ENCODE measurements at regions not wholly inside any gene's neighbourhood (a gene's known extent, or its start where the extent isn't known, plus 50 kb on each side); places are given as distances from the start of the nearest gene placed in this dataset.

GRCh38 chr10:125281091-125281490, 120.7 kb upstream of the CTBP2 start:
- no peak overlapping the region for H2AFZ ChIP-seq (ENCODE audit: insufficient read depth, low read depth, low read length, poor library complexity, severe bottlenecking)
- H3K27me3 ChIP-seq (replicated peaks in 1 of 4; ENCODE audit: control extremely low read depth in 1 of 4, control insufficient read depth in 3 of 4, insufficient read depth in 4 of 4, low read length in 3 of 4): peaks cover 0 to 3% (median 0%) of the 10 kb centered on the region in 4 experiments
- H3K9ac ChIP-seq (ENCODE audit: low read length): no peak overlapping the region
- H3K4me2 ChIP-seq (replicated peaks; ENCODE audit: low read depth, low read length, poor library complexity, severe bottlenecking): no peak overlapping the region
- no peaks in the 10 kb centered on the region for H3K4me1 ChIP-seq (ENCODE audit: control insufficient read depth in 2 of 2, insufficient read depth in 2 of 2, low read length in 2 of 2)
- TF ChIP-seq EZH2 (IDR thresholded peaks at IDR 0.05; ENCODE audit: borderline replicate concordance, insufficient read depth, low read depth, low read length, poor library complexity, severe bottlenecking) (no peak), CTCF (IDR thresholded peaks at IDR 0.05) (no peak)
- 100% methylated on average over 4 of the region's 6 CpGs for WGBS (ENCODE audit: insufficient coverage)
- no peaks in the 10 kb centered on the region for H3K79me2 ChIP-seq (ENCODE audit: control insufficient read depth, insufficient read depth, low read length)
- ATAC-seq (ENCODE audit: low read depth) (no peak), DNase-seq (no peak)
- H3K36me3 ChIP-seq (replicated peaks in 1 of 2; ENCODE audit: control extremely low read depth in 1 of 2, control insufficient read depth in 1 of 2, extremely low read depth in 1 of 2, insufficient read depth in 2 of 2, low read length in 1 of 2): no peaks in the 10 kb centered on the region
- peaks cover 0 to 9% (median 0%) of the 10 kb centered on the region in 3 donors for H3K9me3 ChIP-seq (ENCODE audit: control extremely low read depth in 1 of 3, control insufficient read depth in 2 of 3, insufficient read depth in 1 of 3, low read length in 2 of 3)
- POLR2A ChIA-PET: no interaction called here
- no peaks in the 10 kb centered on the region for H4K20me1 ChIP-seq (ENCODE audit: control insufficient read depth, insufficient read depth, low read length, poor library complexity, severe bottlenecking)
- H3K27ac ChIP-seq (ENCODE audit: low read length in 2 of 2): no peak overlapping the region
- Mint-ChIP-seq H3K4me1 (no peaks in the 10 kb centered on the region), H3K27me3 (peaks cover 38% of the 10 kb centered on the region), H3K9me3 (ENCODE audit: insufficient read depth) (no peaks in the 10 kb centered on the region), H3K4me3 (no peak overlapping the region), H3K27ac (no peak overlapping the region)
- intact Hi-C loops (cut with micrococcal nuclease): no loop called here
- H3K4me3 ChIP-seq (ENCODE audit: control extremely low read depth in 1 of 5, extremely low read depth in 1 of 5, insufficient read depth in 1 of 5, low read depth in 2 of 5, low read length in 4 of 5): no peak overlapping the region
- CTCF ChIA-PET: no interaction called here

- Histone ChIP-seq H3K4me1 (ENCODE audit: control insufficient read depth in 2 of 2, insufficient read depth in 2 of 2, low read length in 2 of 2) (no peaks in the 10 kb centered on the region), H3K79me2 (ENCODE audit: control insufficient read depth, insufficient read depth, low read length) (no peaks in the 10 kb centered on the region), H3K4me2 (replicated peaks; ENCODE audit: low read depth, low read length, poor library complexity, severe bottlenecking) (no peak overlapping the region), H3K9me3 (ENCODE audit: control extremely low read depth in 1 of 3, control insufficient read depth in 2 of 3, insufficient read depth in 1 of 3, low read length in 2 of 3) (peaks cover 0 to 11% (median 0%) of the 10 kb centered on the region in 3 donors), H3K27ac (ENCODE audit: low read length in 2 of 2) (no peak overlapping the region), H3K27me3 (replicated peaks in 1 of 4; ENCODE audit: control extremely low read depth in 1 of 4, control insufficient read depth in 3 of 4, insufficient read depth in 4 of 4, low read length in 3 of 4) (no peaks in the 10 kb centered on the region), H3K9ac (ENCODE audit: low read length) (no peak overlapping the region), H4K20me1 (ENCODE audit: control insufficient read depth, insufficient read depth, low read length, poor library complexity, severe bottlenecking) (no peaks in the 10 kb centered on the region), H2AFZ (ENCODE audit: insufficient read depth, low read depth, low read length, poor library complexity, severe bottlenecking) (no peak overlapping the region), H3K36me3 (replicated peaks in 1 of 2; ENCODE audit: control extremely low read depth in 1 of 2, control insufficient read depth in 1 of 2, extremely low read depth in 1 of 2, insufficient read depth in 2 of 2, low read length in 1 of 2) (no peaks in the 10 kb centered on the region), H3K4me3 (ENCODE audit: control extremely low read depth in 1 of 5, extremely low read depth in 1 of 5, insufficient read depth in 1 of 5, low read depth in 2 of 5, low read length in 4 of 5) (no peak overlapping the region)
- Mint-ChIP-seq H3K4me1 (no peaks in the 10 kb centered on the region), H3K4me3 (no peak overlapping the region), H3K27ac (no peak overlapping the region), H3K9me3 (ENCODE audit: insufficient read depth) (no peaks in the 10 kb centered on the region), H3K27me3 (peaks cover 20% of the 10 kb centered on the region)
- TF ChIP-seq EZH2 (IDR thresholded peaks at IDR 0.05; ENCODE audit: borderline replicate concordance, insufficient read depth, low read depth, low read length, poor library complexity, severe bottlenecking) (no peak), CTCF (IDR thresholded peaks at IDR 0.05) (no peak)
- no CpG with 5 or more reads among the region's 2 CpGs for WGBS (ENCODE audit: insufficient coverage)
- intact Hi-C loops (cut with micrococcal nuclease): no loop called here
- ChIA-PET POLR2A (no interaction called here), CTCF (no interaction called here)
- DNase-seq: no peak
- ATAC-seq (ENCODE audit: low read depth): no peak
These were observed 115.8 kb upstream of the CTBP2 start for GRCh38 chr10:125276133-125276532.

Measured in B cell (primary cell).